HPDE6-E6E7 (cell line): ENCODE measurements at regions not wholly inside any gene's neighbourhood (a gene's known extent, or its start where the extent isn't known, plus 50 kb on each side); places are given as distances from the start of the nearest gene placed in this dataset.

ENCODE experiments used
- DNase-seq: peaks from one replicate; pipeline ENCODE4 v3.0.0; 2011; ENCODE audit warnings: missing footprints; ENCODE audit errors: extremely low spot score

- DNase-seq: no peak
Measured at GRCh38 chr15:38672273-38672672, 107.7 kb upstream of the RASGRP1 start.

- DNase-seq: no peak
Measured at GRCh38 chr15:38672814-38673670, 108.4 kb upstream of the RASGRP1 start.

- no peak for DNase-seq
Measured at GRCh38 chr15:38674448-38674847, 109.8 kb upstream of the RASGRP1 start.

- no peak for DNase-seq
Measured at GRCh38 chr15:38678281-38678680, 113.7 kb upstream of the RASGRP1 start.

- DNase-seq: no peak
Measured at GRCh38 chr15:38680775-38681174, 116.2 kb upstream of the RASGRP1 start.

- no peak for DNase-seq
Measured at GRCh38 chr15:38682363-38682762, 117.7 kb upstream of the RASGRP1 start.

GRCh38 chr15:38682861-38683260 is 118.2 kb upstream of the RASGRP1 start:
- DNase-seq: no peak

GRCh38 chr15:38683382-38684242 is 119.0 kb upstream of the RASGRP1 start:
- peak; percentile 28 for DNase-seq

GRCh38 chr15:38684440-38685010 is 119.9 kb upstream of the RASGRP1 start:
- no peak for DNase-seq

- no peak for DNase-seq
Measured at GRCh38 chr15:38685686-38686339, 121.2 kb upstream of the RASGRP1 start.

GRCh38 chr15:38687340-38687739 is 122.7 kb upstream of the RASGRP1 start:
- no peak for DNase-seq

GRCh38 chr15:38687775-38688495 is 123.3 kb upstream of the RASGRP1 start:
- no peak for DNase-seq

GRCh38 chr15:38688761-38689160 is 124.1 kb upstream of the RASGRP1 start:
- no peak for DNase-seq

GRCh38 chr15:38689522-38689921 is 124.9 kb upstream of the RASGRP1 start:
- DNase-seq: no peak

- DNase-seq: no peak
Measured at GRCh38 chr15:38690216-38690615, 125.6 kb upstream of the RASGRP1 start.

GRCh38 chr15:38690719-38691332 is 126.2 kb upstream of the RASGRP1 start:
- DNase-seq: no peak

GRCh38 chr15:38691377-38691776 is 126.8 kb upstream of the RASGRP1 start:
- no peak for DNase-seq

- DNase-seq: no peak
Measured at GRCh38 chr15:38691965-38692788, 127.6 kb upstream of the RASGRP1 start.

- DNase-seq: no peak
Measured at GRCh38 chr15:38692789-38693062, 128.1 kb upstream of the RASGRP1 start.
